ENCODE measurements at regions not wholly inside any gene's neighbourhood (a gene's known extent, or its start where the extent isn't known, plus 50 kb on each side); places are given as distances from the start of the nearest gene placed in this dataset.
A peak's percentile ranks its signal among the peaks of the same experiment; 100 is the strongest.

- DNase-seq (ENCODE audit: low spot score): no peak
Observed at GRCh38 chr16:9186061-9186460, 94.6 kb downstream of the HAPSTR1 start.

- no peak for DNase-seq (ENCODE audit: low spot score)
Observed at GRCh38 chr16:9188721-9189120, 97.3 kb downstream of the HAPSTR1 start.

DNA sequence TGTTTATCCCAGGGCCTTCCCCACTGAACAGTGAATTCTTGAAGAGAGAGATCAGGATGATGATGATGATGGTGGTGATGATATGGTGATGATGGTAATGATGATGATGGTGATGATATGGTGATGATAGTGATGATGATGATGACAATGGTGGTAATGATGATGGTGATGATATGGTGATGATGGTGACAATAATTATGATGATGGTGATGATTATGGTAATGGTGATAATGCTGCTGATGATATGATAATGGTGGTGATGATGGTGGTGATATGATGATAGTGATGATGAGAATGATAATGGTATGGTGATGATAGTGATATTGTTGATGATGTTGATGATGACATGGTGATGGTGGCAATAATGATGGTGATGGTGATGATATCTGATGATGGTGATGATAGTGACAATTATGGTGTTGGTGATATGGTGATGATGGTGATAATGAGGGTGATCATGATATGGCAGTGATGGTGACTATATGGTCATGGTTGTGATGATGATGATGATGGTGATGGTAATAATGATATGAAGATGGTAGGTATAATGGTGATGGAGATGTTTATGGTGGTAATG, 99.9 kb downstream of the HAPSTR1 start:
- no peak for DNase-seq (ENCODE audit: low spot score)

GRCh38 chr16:9192746-9193145, 101.3 kb downstream of the HAPSTR1 start:
- no peak for DNase-seq (ENCODE audit: low spot score)

DNA sequence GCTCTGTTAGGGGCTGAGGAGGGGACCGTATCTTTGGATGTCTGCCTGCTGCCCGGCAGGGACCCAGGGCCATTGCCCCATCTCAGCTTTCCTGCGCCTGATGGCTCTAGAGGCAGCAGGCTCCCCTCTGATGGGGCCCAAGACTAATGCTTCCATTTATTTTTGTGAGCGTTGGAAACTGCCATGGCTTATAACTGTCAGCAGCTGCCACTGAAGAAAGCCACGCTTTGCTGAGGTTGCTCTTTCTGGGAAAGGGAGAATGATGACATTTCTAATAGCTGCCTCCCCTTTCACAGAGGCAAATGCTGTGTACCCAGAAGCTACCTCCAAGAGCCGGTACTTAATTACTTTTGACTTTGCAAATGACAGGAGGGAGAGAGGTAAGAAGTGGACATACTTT, 103.8 kb downstream of the HAPSTR1 start:
- no peak for DNase-seq (ENCODE audit: low spot score)

- DNase-seq (ENCODE audit: low spot score): no peak
Observed at GRCh38 chr16:9197957-9198661, 106.7 kb downstream of the HAPSTR1 start.

DNA sequence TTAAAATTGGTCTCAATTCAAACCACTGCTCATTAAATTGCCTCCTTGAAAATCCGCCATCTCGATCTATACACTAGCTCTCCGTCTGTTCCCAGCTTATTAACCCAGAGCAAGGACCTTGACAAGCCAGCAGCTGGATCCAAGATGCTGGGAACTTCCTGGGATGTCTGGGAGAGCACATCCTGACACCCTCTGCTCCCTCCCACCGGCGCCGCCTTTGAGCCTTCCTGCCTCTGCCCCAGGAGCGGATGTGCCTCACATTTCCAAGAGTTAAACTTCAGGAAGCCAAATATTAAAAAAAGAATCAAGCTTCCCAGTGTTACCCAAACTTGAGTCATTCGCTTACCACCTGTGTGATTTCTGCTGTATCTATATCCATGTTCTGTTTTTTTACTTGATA, 107.9 kb downstream of the HAPSTR1 start:
- no peak for DNase-seq (ENCODE audit: low spot score)

DNA sequence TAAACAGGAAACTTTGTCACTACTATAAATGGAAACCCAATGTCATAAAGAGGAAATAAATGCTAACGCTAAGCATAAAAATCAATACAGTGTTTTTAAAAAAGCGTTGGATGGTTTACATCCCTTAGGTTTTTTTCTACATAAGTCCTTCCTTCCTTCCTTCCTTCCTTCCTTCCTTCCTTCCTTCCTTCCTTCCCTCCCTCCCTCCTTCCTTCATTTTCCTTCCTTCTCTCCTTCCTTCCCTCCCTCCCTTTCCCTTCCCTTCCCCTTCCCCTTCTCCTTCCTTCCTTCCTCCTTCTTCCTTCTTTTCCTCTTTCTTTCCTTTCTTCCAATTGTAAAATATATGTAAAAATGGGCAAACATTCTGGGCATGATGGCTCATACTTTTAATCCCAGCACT, 108.3 kb downstream of the HAPSTR1 start:
- no peak for DNase-seq (ENCODE audit: low spot score)

- no peak for DNase-seq (ENCODE audit: low spot score)
Observed at GRCh38 chr16:9203956-9204355, 112.5 kb downstream of the HAPSTR1 start.

GRCh38 chr16:9205661-9206060, 114.2 kb downstream of the HAPSTR1 start:
- DNase-seq (ENCODE audit: low spot score): no peak

DNA sequence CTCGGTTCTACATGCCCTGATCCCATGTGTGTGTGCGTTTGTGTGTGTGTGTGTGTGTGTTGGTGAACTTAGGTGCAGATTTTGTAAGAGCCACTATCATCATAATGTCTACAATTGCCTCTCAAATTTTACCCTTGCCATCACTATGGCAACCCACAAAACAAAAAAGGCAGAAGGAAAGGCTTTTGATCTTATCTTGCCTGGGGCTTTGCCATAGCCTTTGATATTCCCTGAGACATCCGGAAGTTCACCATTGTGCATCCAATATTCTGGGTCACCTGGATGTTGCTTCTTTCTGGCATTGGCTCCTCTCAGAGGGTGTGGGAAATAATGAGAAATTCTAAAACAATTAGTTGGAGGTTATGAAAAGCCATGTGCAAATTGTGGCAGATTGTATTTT, 114.7 kb downstream of the HAPSTR1 start:
- no peak for DNase-seq (ENCODE audit: low spot score)

DNA sequence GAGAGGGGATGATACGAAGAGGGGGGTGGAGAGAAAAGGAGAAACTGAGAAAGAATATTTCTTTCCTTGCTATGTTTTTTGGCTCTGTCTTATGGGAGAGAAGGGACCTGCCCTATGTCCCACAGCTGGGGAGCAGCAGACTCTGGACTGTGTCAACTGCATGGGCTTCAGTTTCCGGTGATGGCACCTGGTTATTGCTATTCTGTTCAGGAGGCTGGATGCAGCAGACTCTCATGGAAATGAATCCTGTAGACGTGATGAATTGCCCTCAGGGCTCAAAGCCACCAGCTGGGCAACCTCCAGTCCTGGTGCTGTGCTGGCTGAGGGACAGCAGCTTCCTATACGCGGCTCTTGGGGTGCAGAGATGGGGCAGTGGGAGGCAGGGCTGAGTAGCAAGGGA, 121.2 kb downstream of the HAPSTR1 start:
- DNase-seq (ENCODE audit: low spot score): no peak

GRCh38 chr16:9219813-9220212, 128.4 kb downstream of the HAPSTR1 start:
- DNase-seq (ENCODE audit: low spot score): no peak

- peak; percentile 7 for DNase-seq (ENCODE audit: low spot score)
Observed at GRCh38 chr16:9225527-9226316, 134.3 kb downstream of the HAPSTR1 start.

DNA sequence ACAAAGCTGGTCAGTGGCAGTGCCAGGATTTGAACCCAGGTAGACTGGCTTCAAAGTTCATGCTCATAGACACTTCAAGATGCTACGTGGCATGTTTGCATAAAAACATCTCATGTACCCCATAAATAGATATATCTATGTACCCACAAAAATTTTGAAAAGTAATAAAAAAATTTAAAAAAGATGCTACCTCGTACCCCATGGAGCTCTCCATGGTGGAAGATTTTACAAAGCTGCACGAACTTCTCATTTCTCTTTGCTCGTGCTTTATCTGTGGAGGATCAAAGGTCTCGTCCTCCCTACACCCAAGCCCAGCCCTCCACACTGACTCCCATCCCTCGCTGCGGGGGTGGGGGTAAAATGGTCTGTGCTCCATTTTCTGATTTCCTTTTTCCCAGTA, 135.5 kb downstream of the HAPSTR1 start:
- no peak for DNase-seq (ENCODE audit: low spot score)

DNA sequence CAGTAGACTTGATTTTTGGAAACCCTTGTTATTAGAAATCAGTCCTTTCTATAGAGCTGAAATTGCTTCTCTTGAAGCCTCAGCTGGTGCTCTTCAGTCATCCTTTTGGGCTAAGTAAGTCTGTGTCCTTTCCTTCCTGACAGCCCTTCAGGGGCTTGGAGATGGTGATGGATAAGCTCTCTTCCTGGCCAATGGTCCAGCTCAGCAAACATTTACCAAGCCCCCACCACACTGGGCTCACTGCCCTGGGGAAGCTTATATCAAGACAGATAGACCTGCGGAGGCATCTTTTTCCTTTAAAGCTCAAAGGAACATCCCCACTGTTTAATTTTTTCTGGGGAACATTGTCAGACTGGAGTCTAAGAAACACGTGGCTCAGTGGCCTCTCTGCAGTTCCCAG, 139.6 kb downstream of the HAPSTR1 start:
- DNase-seq (ENCODE audit: low spot score): no peak

DNA sequence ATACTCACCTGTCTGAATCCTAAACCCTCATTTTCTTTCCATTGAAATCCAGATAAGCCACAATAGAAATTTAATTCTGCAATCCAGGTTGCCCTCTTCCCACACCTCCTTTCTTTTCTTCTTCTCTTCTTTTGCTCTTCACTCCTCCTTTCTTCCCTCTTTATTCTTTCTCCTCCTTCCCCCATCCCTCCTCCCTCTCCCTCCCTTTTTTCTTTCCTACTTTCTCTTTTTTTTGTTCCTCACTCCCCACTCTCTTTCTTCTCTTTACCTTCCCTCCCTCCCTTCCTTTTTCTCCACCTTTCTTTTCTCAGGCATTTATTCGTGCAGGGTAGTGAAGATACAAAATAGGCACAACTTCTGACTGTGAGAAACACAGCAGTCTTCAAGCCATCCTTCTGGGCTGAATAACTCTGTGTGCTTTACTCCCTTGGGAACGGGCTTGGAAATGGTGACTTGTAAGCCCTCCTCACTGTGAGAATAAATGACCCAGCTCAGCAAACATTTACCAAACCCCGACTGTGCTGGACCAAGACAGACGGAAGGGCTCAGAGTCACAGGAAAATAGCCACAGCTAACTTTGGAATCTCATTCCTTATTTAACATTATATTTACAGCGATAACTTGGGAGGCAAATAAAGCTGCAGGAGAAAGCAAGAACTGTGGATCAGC, 140.8 kb downstream of the HAPSTR1 start:
- DNase-seq (ENCODE audit: low spot score): no peak

- DNase-seq (ENCODE audit: low spot score): no peak
Observed at GRCh38 chr16:9235867-9236266, 144.4 kb downstream of the HAPSTR1 start.

DNA sequence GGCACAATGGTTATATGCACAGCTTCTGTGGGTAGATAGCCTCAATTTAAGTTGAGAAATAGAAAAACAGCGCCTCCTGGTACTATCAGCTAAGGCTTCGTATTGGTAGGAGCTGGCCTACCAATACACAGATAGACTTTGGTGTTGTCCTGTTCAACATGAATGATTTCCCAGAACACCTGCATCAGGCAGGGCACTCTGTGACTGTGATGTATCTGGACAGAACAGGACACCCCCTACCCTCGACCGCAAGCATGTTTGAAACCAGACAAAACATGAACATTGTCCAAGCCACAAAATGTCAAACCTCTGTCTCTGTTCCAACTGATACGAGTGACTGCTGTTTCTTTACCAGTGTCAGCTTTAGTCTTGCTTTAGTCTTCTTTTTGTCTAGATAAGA, 144.9 kb downstream of the HAPSTR1 start:
- no peak for DNase-seq (ENCODE audit: low spot score)

DNA sequence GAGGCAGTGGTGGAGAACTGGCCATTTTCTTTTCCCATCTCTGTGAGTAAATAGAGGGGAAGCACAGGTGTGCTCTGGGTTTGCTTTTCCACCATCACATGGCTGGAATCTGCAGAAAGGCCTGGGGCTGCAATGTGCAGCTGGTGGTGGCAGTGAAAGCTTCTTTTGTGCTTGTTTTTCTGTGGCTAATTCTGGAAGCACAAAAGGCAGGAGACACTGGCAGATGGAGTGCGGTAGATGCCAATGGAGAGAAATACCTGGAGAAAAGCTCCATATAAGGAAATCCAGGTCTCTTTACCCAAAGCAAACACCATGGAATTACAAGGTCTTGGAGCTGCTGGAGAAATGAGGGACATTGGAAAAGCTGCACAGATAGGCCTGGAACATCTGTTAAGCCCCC, 146.9 kb downstream of the HAPSTR1 start:
- no peak for DNase-seq (ENCODE audit: low spot score)

GRCh38 chr16:9241177-9241576, 149.7 kb downstream of the HAPSTR1 start:
- no peak for DNase-seq (ENCODE audit: low spot score)

DNA sequence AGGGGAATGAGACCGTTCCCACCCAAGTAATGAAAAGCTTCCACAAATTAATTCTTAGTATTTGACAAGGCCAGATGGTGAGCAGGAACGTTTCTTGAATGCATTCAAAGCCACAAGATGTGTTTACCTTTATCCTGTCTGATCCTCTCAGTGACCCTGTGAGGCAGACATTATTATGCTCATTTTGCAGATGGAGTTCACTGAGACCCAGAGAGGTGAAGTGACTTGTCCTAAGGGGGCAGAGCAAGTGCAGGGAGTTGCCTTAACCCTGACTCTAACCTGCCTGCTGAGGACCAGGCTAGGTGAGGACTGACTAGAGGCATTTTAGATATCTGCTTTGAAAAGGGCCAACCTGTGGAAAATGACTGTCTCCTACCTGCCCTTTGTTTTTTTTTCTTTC, 156.7 kb downstream of the HAPSTR1 start:
- DNase-seq (ENCODE audit: low spot score): no peak

Data from SK-N-DZ (cell line).